GM12864 (cell line): ENCODE measurements at regions not wholly inside any gene's neighbourhood (a gene's known extent, or its start where the extent isn't known, plus 50 kb on each side); places are given as distances from the start of the nearest gene placed in this dataset.

Experiments used
- DNase-seq: peaks from one replicate; pipeline ENCODE4 v3.0.0-alpha.2; 2011; ENCODE audit warnings: low read depth
- H3K4me3 ChIP-seq: 2 replicates; pipeline ENCODE4 v1.5.1; 2011; ENCODE audit warnings: mild to moderate bottlenecking, low read depth, low read length, control low read depth
- CTCF ChIP-seq: IDR thresholded peaks from 2 replicates; pipeline ENCODE4 v1.5.1; 2011; ENCODE audit warnings: low read depth, mild to moderate bottlenecking, moderate library complexity, low read length, control low read depth, inconsistent platforms; ENCODE audit errors: missing control alignments

DNA sequence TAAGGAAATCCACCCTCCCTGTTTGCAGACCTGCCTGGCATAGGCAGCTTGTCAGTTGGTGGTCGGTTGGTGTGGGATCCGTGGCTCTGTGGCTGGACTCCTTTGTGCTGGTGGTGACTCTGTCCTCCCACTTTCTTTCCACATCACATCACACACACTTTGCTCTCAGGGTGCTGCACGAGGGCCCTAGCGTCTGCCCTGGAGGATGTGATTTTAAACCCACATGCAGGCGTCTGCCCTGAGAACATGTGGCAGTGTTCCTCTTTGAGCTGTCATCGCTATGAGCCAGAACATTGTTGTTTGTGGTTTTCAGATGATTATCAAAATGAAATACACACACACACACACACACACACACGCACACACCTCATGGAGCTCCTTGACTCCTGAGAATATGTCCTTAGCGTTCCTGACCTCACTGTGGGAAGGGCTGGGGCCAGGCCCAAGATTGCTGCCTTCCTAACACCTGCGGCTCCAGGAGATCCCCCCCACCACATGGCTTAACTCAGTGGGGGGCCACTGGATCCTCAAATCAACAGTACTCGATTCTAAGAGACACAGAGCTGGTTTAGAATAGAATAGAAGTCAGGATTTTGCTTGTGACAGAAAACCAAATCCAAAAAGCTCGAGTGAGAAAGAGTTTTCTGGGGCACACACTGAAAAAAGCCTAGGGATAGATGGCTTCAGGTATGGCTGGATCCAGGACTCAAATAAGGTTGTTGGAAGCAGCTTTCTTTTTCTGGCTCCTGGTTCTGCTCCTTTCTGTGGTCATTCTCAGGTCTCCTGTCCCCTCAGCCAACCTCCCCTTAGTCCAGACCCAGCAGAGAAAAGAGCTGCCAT lies 54.8 kb downstream of the RTP5 start:
- no peak for DNase-seq
- no peak for TF ChIP-seq CTCF
- no peak overlapping the region for H3K4me3 ChIP-seq

GRCh38 chr2:241924909-241925250 lies 55.4 kb downstream of the RTP5 start:
- H3K4me3 ChIP-seq = no peak overlapping the region
- no peak for DNase-seq
- no peak for TF ChIP-seq CTCF

- DNase-seq = no peak
These were observed 55.7 kb downstream of the RTP5 start for GRCh38 chr2:241925277-241925676.

GRCh38 chr2:241925821-241926441 lies 56.4 kb downstream of the RTP5 start:
- H3K4me3 ChIP-seq = no peak overlapping the region
- no peak for DNase-seq
- TF ChIP-seq CTCF = no peak

More at GRCh38 chr2:241925277-241925676, 55.7 kb downstream of the RTP5 start:
- H3K4me3 ChIP-seq = no peak overlapping the region
- TF ChIP-seq CTCF = no peak

- TF ChIP-seq CTCF = no peak
- no peak for DNase-seq
These were observed 57.2 kb downstream of the RTP5 start for GRCh38 chr2:241926541-241927311.

DNA sequence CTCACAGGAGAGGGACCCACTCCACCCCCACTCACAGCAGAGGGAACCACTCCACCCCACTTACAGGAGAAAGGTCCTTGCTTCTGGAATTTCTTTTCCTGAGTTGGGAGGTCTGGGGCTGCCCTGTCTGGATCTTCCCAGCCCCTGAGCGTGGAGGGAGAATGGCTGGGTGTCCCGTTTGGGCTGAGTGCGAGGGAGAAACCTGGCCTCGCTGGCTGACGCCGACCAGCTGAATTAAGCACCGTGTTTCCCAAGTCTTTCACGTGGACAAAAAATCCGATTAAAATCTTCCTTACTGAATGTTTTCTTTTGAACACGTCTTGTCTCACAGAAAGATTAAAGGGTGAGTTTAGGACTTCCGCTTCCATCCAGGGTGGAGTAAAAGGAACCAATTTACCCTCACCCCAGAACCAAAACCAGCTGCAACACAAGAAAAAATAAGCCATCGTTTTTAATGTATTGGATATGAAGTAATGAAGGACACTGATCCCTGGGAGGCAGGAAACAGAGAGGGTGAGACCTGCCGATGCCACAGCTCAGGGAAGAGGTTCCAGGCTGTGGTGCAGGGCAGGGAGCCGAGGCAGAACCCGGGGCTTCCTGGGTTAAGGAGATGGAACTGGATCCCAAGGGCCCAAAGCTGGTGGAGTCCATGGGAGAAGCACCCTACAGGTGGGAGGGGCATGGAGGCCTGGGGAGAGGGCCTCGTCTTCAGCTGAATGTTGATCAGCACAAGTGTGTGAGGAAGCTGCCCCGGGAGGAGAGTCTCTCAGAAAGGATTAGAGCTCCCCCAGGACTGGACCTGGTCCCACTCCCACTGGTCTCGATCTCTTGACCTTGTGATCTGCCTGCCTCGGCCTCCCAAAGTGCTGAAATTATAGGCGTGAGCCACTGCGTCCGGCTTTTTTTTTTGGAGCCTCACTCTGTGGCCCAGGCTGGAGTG lies 60.3 kb downstream of the RTP5 start:
- TF ChIP-seq CTCF = no peak
- DNase-seq = no peak
- no peak overlapping the region for H3K4me3 ChIP-seq

More at GRCh38 chr2:241926541-241927311, 57.2 kb downstream of the RTP5 start:
- no peak overlapping the region for H3K4me3 ChIP-seq
